HepG2 (cell line): ENCODE measurements at regions not wholly inside any gene's neighbourhood (a gene's known extent, or its start where the extent isn't known, plus 50 kb on each side); places are given as distances from the start of the nearest gene placed in this dataset.

Source experiments
- ATAC-seq: fragments of 200-7000 bp; cut with Tn5 transposase; 3 replicates; pipeline ENCODE4 v1.9.1; 2020; ENCODE audit warnings: mild to moderate bottlenecking, moderate library complexity
- BruUV-seq: library from RNA; stranded (reverse); fragments of 400-500 nt; replicated peaks from 2 replicates; lab custom pipeline; 2021; lab: Mats Ljungman, UMichigan
- CTCF ChIA-PET: fragments of 300-600 bp; formaldehyde crosslinking; extraction: SDS; loops from one replicate; lab custom pipeline; 2021; ENCODE audit warnings: low total read pairs, inconsistent platforms, low intra/inter-chr PET ratio; lab: Yijun Ruan, JAX
- POLR2A ChIA-PET: fragments of 350-600 bp; sonication (Branson Sonifier 250); formaldehyde crosslinking; loops from one replicate; lab custom pipeline; 2020; ENCODE audit warnings: antibody characterized with exemption, inconsistent platforms; lab: Yijun Ruan, JAX
- DNase-seq: peaks from one replicate; pipeline ENCODE4 v3.0.0-alpha.2; 2015; ENCODE audit warnings: low spot score
- FAIRE-seq: peaks from 3 replicates; lab custom pipeline; 2011; peaks lifted over from hg19 to GRCh38; lab: Jason Lieb, UNC
- H2AFZ ChIP-seq: one replicate; pipeline ENCODE4 v1.6.1; 2011; ENCODE audit warnings: low read length, inconsistent platforms
- H3K27ac ChIP-seq: fragments of 300-600 bp; 3 replicates; pipeline ENCODE4 v1.8.0; 2011; ENCODE audit warnings: mixed run types, mild to moderate bottlenecking, mixed read lengths, low read length, inconsistent platforms; ENCODE audit not compliant: insufficient read depth; ENCODE audit errors: extremely low read length
- H3K27me3 ChIP-seq, 2 experiments: fragments of 200-600 bp in 1 of 2; 2 replicates in 1 of 2; 3 replicates in 1 of 2; pipeline versions ENCODE4 v1.6.0 to v1.8.0; 2011; ENCODE audit warnings: low read length in 2 of 2, mild to moderate bottlenecking in 2 of 2, moderate library complexity in 2 of 2, inconsistent platforms in 1 of 2; ENCODE audit not compliant: insufficient read depth in 2 of 2, control insufficient read depth in 1 of 2
- H3K36me3 ChIP-seq, 2 experiments: fragments of 200-600 bp in 1 of 2; replicated peaks in 1 of 2; 2 replicates in 1 of 2; 3 replicates in 1 of 2; pipeline versions ENCODE4 v1.5.1 to v1.8.0; 2011; ENCODE audit warnings: low read length in 2 of 2, inconsistent platforms in 1 of 2; ENCODE audit not compliant: insufficient read depth in 2 of 2, control insufficient read depth in 1 of 2
- H3K4me1 ChIP-seq: 2 replicates; pipeline ENCODE4 v1.5.1; 2012; ENCODE audit warnings: low read length, inconsistent platforms; ENCODE audit not compliant: insufficient read depth
- H3K4me2 ChIP-seq: 2 replicates; pipeline ENCODE4 v1.6.0; 2011; ENCODE audit warnings: low read depth, low read length, inconsistent platforms
- H3K4me3 ChIP-seq, 3 experiments: fragments of 200-600 bp in 1 of 3; sonication (generic), shearing (Covaris generic) in 1 of 3; replicated peaks in 1 of 3; 2 replicates each; pipeline ENCODE4 v1.5.1; 2011 to 2016; ENCODE audit warnings: low read length in 3 of 3, inconsistent platforms in 2 of 3, low read depth in 2 of 3, mild to moderate bottlenecking in 2 of 3, control low read depth in 1 of 3, mixed read lengths in 1 of 3; ENCODE audit not compliant: insufficient read depth in 1 of 3
- H3K79me2 ChIP-seq: one replicate; pipeline ENCODE4 v1.6.1; 2011; ENCODE audit warnings: low read length, inconsistent platforms; ENCODE audit not compliant: insufficient read depth
- H3K9ac ChIP-seq: 2 replicates; pipeline ENCODE4 v1.6.0; 2011; ENCODE audit warnings: mild to moderate bottlenecking, low read depth, low read length, inconsistent platforms; ENCODE audit not compliant: insufficient read depth
- H3K9me3 ChIP-seq: 2 replicates; pipeline ENCODE4 v1.5.1; 2012; ENCODE audit warnings: mild to moderate bottlenecking, low read length
- H4K20me1 ChIP-seq: 2 replicates; pipeline ENCODE4 v1.6.0; 2011; ENCODE audit warnings: inconsistent platforms, mild to moderate bottlenecking, low read length, moderate library complexity; ENCODE audit not compliant: insufficient read depth
- HHEX ChIP-seq: IDR thresholded peaks from 2 replicates; pipeline ENCODE4 v1.6.1; 2016; ENCODE audit warnings: control low read depth
- HOXA5 ChIP-seq: sonication (generic); formaldehyde crosslinking; IDR thresholded peaks from 2 replicates; pipeline ENCODE4 v1.4.0; 2020; ENCODE audit warnings: missing genetic modification reagents
- HOXD1 ChIP-seq: sonication (generic); formaldehyde crosslinking; IDR thresholded peaks from 2 replicates; pipeline ENCODE4 v1.5.0; 2020; ENCODE audit warnings: missing genetic modification reagents
- KMT2A ChIP-seq: sonication (generic); formaldehyde crosslinking; IDR thresholded peaks from 2 replicates; pipeline ENCODE4 v1.4.0; 2020; ENCODE audit warnings: missing genetic modification reagents
- PAXIP1 ChIP-seq: sonication (generic); formaldehyde crosslinking; conservative IDR thresholded peaks from 2 replicates; pipeline ENCODE4 v1.4.0; 2020; ENCODE audit warnings: mild to moderate bottlenecking, missing genetic modification reagents, moderate library complexity
- PHB2 ChIP-seq: fragments of 450-650 bp; IDR thresholded peaks from 2 replicates; pipeline ENCODE4 v1.6.1; 2018; ENCODE audit not compliant: partially characterized antibody
- PLRG1 ChIP-seq: fragments of 450-650 bp; conservative IDR thresholded peaks from 2 replicates; pipeline ENCODE4 v1.6.1; 2016
- POLR2G ChIP-seq: fragments of 200-400 bp; formaldehyde crosslinking; IDR thresholded peaks from 2 replicates; pipeline ENCODE4 v1.6.1; 2018; ENCODE audit warnings: mild to moderate bottlenecking, low read depth, low read length, moderate library complexity
- PRMT3 ChIP-seq: sonication (generic); formaldehyde crosslinking; IDR thresholded peaks from 2 replicates; pipeline ENCODE4 v1.8.1; 2022; ENCODE audit warnings: low read depth, mild to moderate bottlenecking, moderate library complexity, missing genetic modification reagents, borderline replicate concordance
- ZC3H4 ChIP-seq: sonication (generic); formaldehyde crosslinking; IDR thresholded peaks from 2 replicates; pipeline ENCODE4 v1.4.0; 2020; ENCODE audit warnings: missing genetic modification reagents, borderline replicate concordance
- ZEB1 ChIP-seq: IDR thresholded peaks from 2 replicates; pipeline ENCODE4 v1.6.1; 2012; ENCODE audit warnings: mild to moderate bottlenecking, low read depth, inconsistent platforms; ENCODE audit not compliant: insufficient replicate concordance
- ZNF205 ChIP-seq: IDR thresholded peaks from 2 replicates; pipeline ENCODE4 v1.6.1; 2018; ENCODE audit warnings: missing biosample characterization, missing genetic modification reagents
- ZNF260 ChIP-seq: sonication (generic); formaldehyde crosslinking; IDR thresholded peaks from 2 replicates; pipeline ENCODE4 v1.4.0; 2020; ENCODE audit warnings: missing genetic modification reagents, low read depth, mild to moderate bottlenecking, borderline replicate concordance
- ZNF503 ChIP-seq: sonication (generic); formaldehyde crosslinking; IDR thresholded peaks from 2 replicates; pipeline ENCODE4 v1.4.0; 2020; ENCODE audit warnings: missing genetic modification reagents
- ZNF598 ChIP-seq: sonication (generic); formaldehyde crosslinking; IDR thresholded peaks from 2 replicates; pipeline ENCODE4 v1.5.1; 2020; ENCODE audit warnings: mild to moderate bottlenecking, missing genetic modification reagents, borderline replicate concordance
- ZNF670 ChIP-seq: sonication (generic); formaldehyde crosslinking; IDR thresholded peaks from 2 replicates; pipeline ENCODE4 v1.8.0; 2022; ENCODE audit warnings: mild to moderate bottlenecking, missing genetic modification reagents, borderline replicate concordance
- ZSCAN21 ChIP-seq: sonication (generic); formaldehyde crosslinking; IDR thresholded peaks from 2 replicates; pipeline ENCODE4 v1.8.0; 2022; ENCODE audit warnings: mild to moderate bottlenecking, missing genetic modification reagents, moderate library complexity, borderline replicate concordance
- in situ Hi-C: cut with HindIII; loops from 2 replicates; pipeline ENCODE4 v1.10.0; 2017; ENCODE audit warnings: low pct_unique_long_range_greater_than_20kb; ENCODE audit not compliant: extremely low pct_ligation_motif_present
- intact Hi-C: fragments of 100-400 bp; cut with micrococcal nuclease; formaldehyde crosslinking; loops from one replicate; pipeline ENCODE4 v1.10.0; 2022; ENCODE audit not compliant: unreplicated experiment
- TF ChIP-seq, protein P1 (sequence below): IDR thresholded peaks from 2 replicates; pipeline ENCODE4 v1.6.1; 2016; ENCODE audit warnings: missing compliant biosample characterization, missing genetic modification reagents, borderline replicate concordance
- TF ChIP-seq, protein P2 (sequence below): sonication (generic); formaldehyde crosslinking; IDR thresholded peaks from 2 replicates; pipeline ENCODE4 v1.4.0; 2020; ENCODE audit warnings: low read depth, mild to moderate bottlenecking, missing genetic modification reagents

DNA sequence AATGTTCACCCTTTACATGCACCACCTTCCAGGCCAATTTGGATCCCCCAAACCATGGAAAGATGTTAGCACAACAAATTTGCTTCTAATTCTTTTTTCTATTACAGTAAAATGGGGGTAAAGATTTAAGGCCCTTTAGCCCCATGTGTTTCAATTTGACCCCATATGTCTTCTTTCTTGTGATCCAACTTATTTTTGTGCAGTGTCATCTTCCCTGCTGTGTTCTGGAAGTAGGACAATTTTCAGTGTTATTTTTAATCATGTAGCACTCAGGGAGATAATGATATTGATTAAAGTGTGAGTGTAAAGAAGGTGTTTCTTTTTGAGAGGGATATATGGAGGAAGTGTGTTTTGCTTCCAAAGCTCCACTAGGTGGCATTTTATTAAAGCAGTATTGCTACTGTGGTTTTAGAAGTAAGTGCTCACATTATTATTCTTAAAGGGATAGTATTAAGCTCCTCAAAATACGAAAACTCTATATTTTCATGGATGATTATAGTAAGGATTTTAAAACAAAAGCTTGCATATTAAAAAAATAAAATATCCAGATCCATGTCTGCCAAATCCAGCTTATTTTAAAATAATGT, 118.7 kb upstream of the ATP10B start (continued):
- TF ChIP-seq, protein P1, sequence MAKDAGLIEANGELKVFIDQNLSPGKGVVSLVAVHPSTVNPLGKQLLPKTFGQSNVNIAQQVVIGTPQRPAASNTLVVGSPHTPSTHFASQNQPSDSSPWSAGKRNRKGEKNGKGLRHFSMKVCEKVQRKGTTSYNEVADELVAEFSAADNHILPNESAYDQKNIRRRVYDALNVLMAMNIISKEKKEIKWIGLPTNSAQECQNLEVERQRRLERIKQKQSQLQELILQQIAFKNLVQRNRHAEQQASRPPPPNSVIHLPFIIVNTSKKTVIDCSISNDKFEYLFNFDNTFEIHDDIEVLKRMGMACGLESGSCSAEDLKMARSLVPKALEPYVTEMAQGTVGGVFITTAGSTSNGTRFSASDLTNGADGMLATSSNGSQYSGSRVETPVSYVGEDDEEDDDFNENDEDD = no peak
- no peak for TF ChIP-seq ZEB1
- TF ChIP-seq KMT2A (CRISPR knock-in tag) = no peak
- no peak for TF ChIP-seq ZC3H4
- no peak for TF ChIP-seq PHB2
- no peak for TF ChIP-seq PRMT3

DNA sequence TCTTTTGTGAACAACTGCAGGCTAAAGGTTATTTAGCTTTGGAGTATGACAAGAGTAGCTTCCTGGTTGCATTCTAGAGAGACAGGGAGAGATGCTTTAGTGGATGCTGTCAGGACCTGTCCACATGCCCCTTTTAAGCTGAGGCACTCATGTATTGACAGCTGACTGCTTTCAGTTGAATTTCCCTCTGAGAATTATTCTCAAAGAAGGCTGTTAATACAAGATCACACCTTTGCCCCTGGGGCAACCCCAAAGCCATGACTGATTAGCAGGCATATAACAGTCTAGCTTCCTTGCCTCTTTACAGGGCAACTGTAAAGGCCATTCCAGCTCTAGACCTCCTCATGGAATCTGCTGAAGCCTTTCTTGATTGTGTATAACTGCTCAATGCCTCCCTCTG, 117.6 kb upstream of the ATP10B start:
- DNase-seq (no peak), ATAC-seq (no peak), FAIRE-seq (no peak)
- Histone ChIP-seq H4K20me1 (no peaks in the 10 kb centered on the region), H3K4me2 (no peak overlapping the region), H3K79me2 (no peaks in the 10 kb centered on the region), H3K27me3 (no peaks in the 10 kb centered on the region), H3K4me3 (no peak overlapping the region), H3K9me3 (no peaks in the 10 kb centered on the region), H2AFZ (no peak overlapping the region), H3K9ac (no peak overlapping the region), H3K36me3 (no peaks in the 10 kb centered on the region), H3K4me1 (no peaks in the 10 kb centered on the region), H3K27ac (no peak overlapping the region)
- intact Hi-C loops = no loop called here
- no TSS peak for BruUV-seq
- POLR2A ChIA-PET = no interaction called here
- CTCF ChIA-PET = no interaction called here
- in situ Hi-C loops = no loop called here
- TF ChIP-seq PAXIP1 (CRISPR knock-in tag) = no peak
- TF ChIP-seq ZNF670 (CRISPR knock-in tag) = no peak
- no peak for TF ChIP-seq HHEX
- TF ChIP-seq HOXA5 (CRISPR knock-in tag) = no peak
- TF ChIP-seq PLRG1 = no peak
- TF ChIP-seq ZNF503 = no peak
- no peak for TF ChIP-seq POLR2G
- TF ChIP-seq ZNF260 (CRISPR knock-in tag) = no peak
- no peak for TF ChIP-seq ZSCAN21
- no peak for TF ChIP-seq HOXD1 (CRISPR knock-in tag)
- TF ChIP-seq ZNF598 (CRISPR knock-in tag) = no peak
- TF ChIP-seq ZNF205 (CRISPR knock-in tag) = no peak
- TF ChIP-seq, protein P2, sequence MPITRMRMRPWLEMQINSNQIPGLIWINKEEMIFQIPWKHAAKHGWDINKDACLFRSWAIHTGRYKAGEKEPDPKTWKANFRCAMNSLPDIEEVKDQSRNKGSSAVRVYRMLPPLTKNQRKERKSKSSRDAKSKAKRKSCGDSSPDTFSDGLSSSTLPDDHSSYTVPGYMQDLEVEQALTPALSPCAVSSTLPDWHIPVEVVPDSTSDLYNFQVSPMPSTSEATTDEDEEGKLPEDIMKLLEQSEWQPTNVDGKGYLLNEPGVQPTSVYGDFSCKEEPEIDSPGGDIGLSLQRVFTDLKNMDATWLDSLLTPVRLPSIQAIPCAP (CRISPR knock-in tag) = no peak
